Keratinocyte (primary cell): ENCODE measurements at regions not wholly inside any gene's neighbourhood (a gene's known extent, or its start where the extent isn't known, plus 50 kb on each side); places are given as distances from the start of the nearest gene placed in this dataset.
A peak's percentile ranks its signal among the peaks of the same experiment; 100 is the strongest.

ENCODE experiments used
- DNase-seq: peaks from one replicate; pipeline ENCODE4 v3.0.0-alpha.2; 2011; ENCODE audit warnings: low read depth, missing footprints, low spot score
- FAIRE-seq: peaks from 2 replicates; lab custom pipeline; 2011; peaks lifted over from hg19 to GRCh38; lab: Jason Lieb, UNC
- H2AFZ ChIP-seq: 2 replicates; pipeline ENCODE4 v1.6.0; 2012; ENCODE audit warnings: low read length, control low read depth, inconsistent platforms; ENCODE audit not compliant: control insufficient read depth
- H3K27ac ChIP-seq: 2 replicates; pipeline ENCODE4 v1.5.1; 2011; ENCODE audit warnings: low read length; ENCODE audit not compliant: control insufficient read depth, insufficient read depth
- H3K27me3 ChIP-seq: 3 replicates; pipeline ENCODE4 v1.6.0; 2011; ENCODE audit warnings: low read length; ENCODE audit not compliant: control insufficient read depth, insufficient read depth; ENCODE audit errors: extremely low read depth
- H3K36me3 ChIP-seq, 2 experiments: 2 replicates in 1 of 2; 3 replicates in 1 of 2; pipeline ENCODE4 v1.5.1; 2011; ENCODE audit warnings: low read length in 2 of 2, mild to moderate bottlenecking in 1 of 2; ENCODE audit not compliant: control insufficient read depth in 2 of 2, insufficient read depth in 2 of 2; ENCODE audit errors: extremely low read depth in 1 of 2
- H3K4me1 ChIP-seq: 3 replicates; pipeline ENCODE4 v1.5.1; 2011; ENCODE audit warnings: low read length; ENCODE audit not compliant: control insufficient read depth, insufficient read depth; ENCODE audit errors: extremely low read depth
- H3K4me2 ChIP-seq: 3 replicates; pipeline ENCODE4 v1.6.0; 2011; ENCODE audit warnings: low read depth, low read length; ENCODE audit not compliant: control insufficient read depth, insufficient read depth; ENCODE audit errors: extremely low read depth
- H3K4me3 ChIP-seq, 3 experiments: fragments of 200-600 bp in 1 of 3; sonication (generic) in 1 of 3; 2 replicates in 2 of 3; 3 replicates in 1 of 3; pipeline ENCODE4 v1.5.1; 2011 to 2016; ENCODE audit warnings: low read length in 3 of 3, mild to moderate bottlenecking in 3 of 3, control low read depth in 2 of 3, inconsistent platforms in 1 of 3, low read depth in 1 of 3, mixed read lengths in 1 of 3, mixed run types in 1 of 3, moderate library complexity in 1 of 3; ENCODE audit not compliant: control insufficient read depth in 2 of 3, insufficient read depth in 2 of 3; ENCODE audit errors: extremely low read depth in 1 of 3
- H3K79me2 ChIP-seq: 2 replicates; pipeline ENCODE4 v1.6.0; 2012; ENCODE audit warnings: low read length; ENCODE audit not compliant: control insufficient read depth, insufficient read depth
- H3K9ac ChIP-seq: 3 replicates; pipeline ENCODE4 v1.6.0; 2011; ENCODE audit warnings: low read length; ENCODE audit not compliant: control insufficient read depth, insufficient read depth; ENCODE audit errors: extremely low read depth
- H3K9me1 ChIP-seq: 3 replicates; pipeline ENCODE4 v1.6.0; 2011; ENCODE audit warnings: low read length; ENCODE audit not compliant: control insufficient read depth, insufficient read depth; ENCODE audit errors: extremely low read depth
- H3K9me3 ChIP-seq: 2 replicates; pipeline ENCODE4 v1.5.1; 2012; ENCODE audit warnings: low read depth, low read length; ENCODE audit not compliant: control insufficient read depth
- H4K20me1 ChIP-seq: 3 replicates; pipeline ENCODE4 v1.6.0; 2011; ENCODE audit warnings: low read length; ENCODE audit not compliant: control insufficient read depth, insufficient read depth; ENCODE audit errors: extremely low read depth
- EZH2 ChIP-seq: IDR thresholded peaks from one replicate; pipeline ENCODE4 v1.6.1; 2012; ENCODE audit warnings: inconsistent platforms, mild to moderate bottlenecking, low read length, moderate library complexity
- dilution Hi-C: fragments of 300-500 bp; cut with MboI; formaldehyde crosslinking; loops from one replicate; pipeline ENCODE4 v1.7.0; 2020; ENCODE audit warnings: low sequenced_read_pairs; ENCODE audit not compliant: extremely low pct_ligation_motif_present
- TF ChIP-seq, protein P1 (sequence below), 3 experiments: IDR thresholded peaks in 1 of 3; conservative IDR thresholded peaks in 1 of 3; optimal IDR thresholded peaks in 1 of 3; 2 replicates in 2 of 3; 3 replicates in 1 of 3; pipeline versions ENCODE3 to v1.5.1; 2011; ENCODE audit warnings: low read length in 3 of 3, mild to moderate bottlenecking in 3 of 3, moderate library complexity in 2 of 3, control low read depth in 1 of 3, inconsistent platforms in 1 of 3; ENCODE audit not compliant: insufficient read depth in 2 of 3; ENCODE audit errors: extremely low read depth in 1 of 3

DNA sequence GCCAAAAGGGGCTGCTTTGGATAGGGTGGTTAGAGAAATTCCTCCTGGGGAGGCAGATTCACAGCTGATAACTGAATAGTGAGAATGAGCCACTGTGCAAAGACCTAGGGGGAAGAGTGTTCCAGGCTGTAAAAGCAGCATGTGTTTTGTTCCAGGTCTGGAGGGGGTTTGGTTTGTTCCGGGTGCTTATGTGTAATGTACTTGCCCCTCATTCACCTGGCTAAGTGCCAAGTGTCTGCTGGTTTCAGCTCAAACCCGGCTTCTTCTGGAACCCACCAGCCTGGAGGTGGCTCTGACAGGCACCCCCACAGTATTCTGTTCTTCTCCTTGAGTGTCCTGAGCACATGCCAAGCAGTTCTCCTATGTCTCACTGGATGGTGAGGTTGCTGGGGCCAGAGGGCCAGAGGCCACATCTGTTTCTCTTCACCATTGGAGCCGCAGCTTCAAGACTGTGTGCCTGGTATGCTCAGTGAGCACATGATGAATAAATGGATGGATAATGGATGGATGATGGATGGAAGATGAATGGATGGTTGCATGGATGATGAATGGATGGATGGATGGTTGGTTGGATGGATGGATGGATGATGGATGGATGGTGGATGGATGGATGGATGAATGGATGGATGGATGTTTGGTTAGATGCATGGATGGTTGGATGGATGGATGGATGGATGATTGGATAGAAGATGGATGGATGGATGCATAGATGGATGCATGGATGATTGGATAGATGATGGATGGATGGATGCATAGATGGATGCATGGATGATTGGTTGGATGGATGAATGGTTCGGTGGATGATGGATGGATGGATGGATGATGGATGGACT, 227.6 kb downstream of the BMP7 start:
- no peak for DNase-seq
- Histone ChIP-seq H3K4me1 (peaks cover 44% of the 10 kb centered on the region), H3K27ac (no peak overlapping the region), H3K27me3 (peaks cover 4% of the 10 kb centered on the region), H2AFZ (no peak overlapping the region), H3K79me2 (no peaks in the 10 kb centered on the region), H3K9me3 (peaks cover 4% of the 10 kb centered on the region), H4K20me1 (no peaks in the 10 kb centered on the region), H3K9ac (no peak overlapping the region), H3K4me3 (no peak overlapping the region), H3K9me1 (no peaks in the 10 kb centered on the region), H3K4me2 (no peak overlapping the region), H3K36me3 (no peaks in the 10 kb centered on the region)
- no peak for TF ChIP-seq EZH2
- TF ChIP-seq, protein P1, sequence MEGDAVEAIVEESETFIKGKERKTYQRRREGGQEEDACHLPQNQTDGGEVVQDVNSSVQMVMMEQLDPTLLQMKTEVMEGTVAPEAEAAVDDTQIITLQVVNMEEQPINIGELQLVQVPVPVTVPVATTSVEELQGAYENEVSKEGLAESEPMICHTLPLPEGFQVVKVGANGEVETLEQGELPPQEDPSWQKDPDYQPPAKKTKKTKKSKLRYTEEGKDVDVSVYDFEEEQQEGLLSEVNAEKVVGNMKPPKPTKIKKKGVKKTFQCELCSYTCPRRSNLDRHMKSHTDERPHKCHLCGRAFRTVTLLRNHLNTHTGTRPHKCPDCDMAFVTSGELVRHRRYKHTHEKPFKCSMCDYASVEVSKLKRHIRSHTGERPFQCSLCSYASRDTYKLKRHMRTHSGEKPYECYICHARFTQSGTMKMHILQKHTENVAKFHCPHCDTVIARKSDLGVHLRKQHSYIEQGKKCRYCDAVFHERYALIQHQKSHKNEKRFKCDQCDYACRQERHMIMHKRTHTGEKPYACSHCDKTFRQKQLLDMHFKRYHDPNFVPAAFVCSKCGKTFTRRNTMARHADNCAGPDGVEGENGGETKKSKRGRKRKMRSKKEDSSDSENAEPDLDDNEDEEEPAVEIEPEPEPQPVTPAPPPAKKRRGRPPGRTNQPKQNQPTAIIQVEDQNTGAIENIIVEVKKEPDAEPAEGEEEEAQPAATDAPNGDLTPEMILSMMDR (optimal IDR thresholded peaks at IDR 0.05 in 1 of 3, IDR thresholded peaks at IDR 0.05 in 1 of 3, conservative IDR thresholded peaks at IDR 0.05 in 1 of 3; ENCODE audit: extremely low read depth in 1 of 3, insufficient read depth in 2 of 3, low read length in 3 of 3): no peak
- no peak for FAIRE-seq
- dilution Hi-C loops: no loop called here

DNA sequence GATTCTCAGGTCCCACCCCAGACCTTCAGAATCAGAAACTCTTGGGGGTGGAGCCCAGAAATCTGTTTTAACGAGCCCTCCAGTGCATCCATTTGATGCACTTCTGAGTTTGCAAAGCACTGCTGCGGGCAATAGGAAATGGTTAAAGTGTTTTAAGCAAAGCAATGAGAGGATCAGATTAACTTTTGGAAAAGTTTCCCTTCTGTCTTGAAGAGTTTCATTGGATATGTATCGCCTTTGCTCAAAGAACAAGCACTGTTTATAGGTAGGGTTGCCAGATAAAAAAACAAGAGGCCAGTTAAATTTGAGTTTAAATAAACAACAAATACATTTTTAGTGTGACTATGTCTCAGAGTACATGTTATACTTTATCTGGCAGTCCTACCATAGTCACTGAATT, 226.0 kb downstream of the BMP7 start:
- H3K9me3 ChIP-seq: no peaks in the 10 kb centered on the region
- TF ChIP-seq, protein P1 (optimal IDR thresholded peaks at IDR 0.05 in 1 of 3, IDR thresholded peaks at IDR 0.05 in 1 of 3, conservative IDR thresholded peaks at IDR 0.05 in 1 of 3; ENCODE audit: extremely low read depth in 1 of 3, insufficient read depth in 2 of 3, low read length in 3 of 3): no peak
- no peak for TF ChIP-seq EZH2
- no peaks in the 10 kb centered on the region for H3K36me3 ChIP-seq
- H3K79me2 ChIP-seq: no peaks in the 10 kb centered on the region
- no peak overlapping the region for H2AFZ ChIP-seq
- H3K4me3 ChIP-seq: no peak overlapping the region
- no peaks in the 10 kb centered on the region for H4K20me1 ChIP-seq
- no peak for FAIRE-seq
- H3K4me1 ChIP-seq: peaks cover 48% of the 10 kb centered on the region
- H3K27ac ChIP-seq: peak overlapping the region; percentile 64
- peak overlapping the region; percentile 62 for H3K9ac ChIP-seq
- H3K9me1 ChIP-seq: no peaks in the 10 kb centered on the region
- peak overlapping the region; percentile 20 for H3K4me2 ChIP-seq
- dilution Hi-C loops: no loop called here
- peaks cover 2% of the 10 kb centered on the region for H3K27me3 ChIP-seq
- DNase-seq: no peak
